H1 (cell line): ENCODE measurements at regions not wholly inside any gene's neighbourhood (a gene's known extent, or its start where the extent isn't known, plus 50 kb on each side); places are given as distances from the start of the nearest gene placed in this dataset.

Source experiments
- ASH2L ChIP-seq: fragments of 200-600, 300-600 bp; sonication (generic); IDR thresholded peaks from one replicate; pipeline ENCODE4 v1.7.1; 2017; ENCODE audit warnings: low read length
- CHD7 ChIP-seq: fragments of 300-600 bp; sonication (generic); IDR thresholded peaks from 2 replicates; pipeline ENCODE4 v1.7.1; 2012; ENCODE audit warnings: low read length, moderate library complexity, mild to moderate bottlenecking, inconsistent platforms; ENCODE audit not compliant: insufficient replicate concordance
- E2F6 ChIP-seq: IDR thresholded peaks from 2 replicates; pipeline ENCODE4 v1.6.1; 2012; ENCODE audit warnings: inconsistent platforms
- EP300 ChIP-seq, 2 experiments: IDR thresholded peaks; 1 replicate in 1 of 2; 2 replicates in 1 of 2; pipeline ENCODE4 v1.6.1; 2011 to 2012; ENCODE audit warnings: low read depth in 2 of 2, low read length in 2 of 2, mild to moderate bottlenecking in 2 of 2, borderline replicate concordance in 1 of 2, inconsistent platforms in 1 of 2, moderate library complexity in 1 of 2
- JUN ChIP-seq: IDR thresholded peaks from 2 replicates; pipeline ENCODE4 v1.6.1; 2011; ENCODE audit warnings: low read depth, mild to moderate bottlenecking, improper control_type of control experiment, low read length
- NRF1 ChIP-seq: IDR thresholded peaks from 2 replicates; pipeline ENCODE4 v1.6.1; 2011; ENCODE audit warnings: mild to moderate bottlenecking, low read depth, low read length, improper control_type of control experiment

- TF ChIP-seq CHD7, result no peak
- no peak for TF ChIP-seq JUN
- TF ChIP-seq NRF1, result no peak
- TF ChIP-seq ASH2L, result no peak
- no peak for TF ChIP-seq EP300 (IDR thresholded peaks at IDR 0.05; ENCODE audit: borderline replicate concordance in 1 of 2, low read depth in 2 of 2, low read length in 2 of 2)
- no peak for TF ChIP-seq E2F6
These were observed 318.7 kb upstream of the STT3B start (continued) for GRCh38 chr3:31213869-31214486.
